Mesendoderm (in vitro differentiated cells): ENCODE measurements at regions not wholly inside any gene's neighbourhood (a gene's known extent, or its start where the extent isn't known, plus 50 kb on each side); places are given as distances from the start of the nearest gene placed in this dataset.

Source experiments
- DNase-seq: peaks from one replicate; pipeline ENCODE4 v3.0.0; 2013
- H2AK5ac ChIP-seq: 2 replicates; pipeline ENCODE4 v1.6.1; 2013; ENCODE audit warnings: low read length, inconsistent platforms
- H2BK120ac ChIP-seq: 2 replicates; pipeline ENCODE4 v1.6.1; 2013; ENCODE audit warnings: low read depth, mild to moderate bottlenecking, low read length, moderate library complexity, mixed read lengths
- H2BK15ac ChIP-seq: replicated peaks from 2 replicates; pipeline ENCODE4 v1.6.1; 2013; ENCODE audit warnings: low read depth, mild to moderate bottlenecking, moderate library complexity
- H2BK5ac ChIP-seq: 2 replicates; pipeline ENCODE4 v1.6.1; 2013; ENCODE audit warnings: low read length, inconsistent platforms
- H3K18ac ChIP-seq: 2 replicates; pipeline ENCODE4 v1.6.1; 2013; ENCODE audit warnings: mild to moderate bottlenecking, low read length, mixed read lengths
- H3K23ac ChIP-seq: one replicate; pipeline ENCODE4 v1.6.1; 2013; ENCODE audit warnings: low read length
- H3K27ac ChIP-seq: 2 replicates; pipeline ENCODE4 v1.5.1; 2013; ENCODE audit warnings: low read depth, mild to moderate bottlenecking, inconsistent platforms, low read length, moderate library complexity
- H3K27me3 ChIP-seq: 2 replicates; pipeline ENCODE4 v1.6.1; 2013; ENCODE audit warnings: low read length, control low read depth, mild to moderate bottlenecking, inconsistent platforms; ENCODE audit not compliant: insufficient read depth, poor library complexity
- H3K36me3 ChIP-seq: 2 replicates; pipeline ENCODE4 v1.6.1; 2013; ENCODE audit warnings: low read length, inconsistent platforms; ENCODE audit not compliant: control insufficient read depth, insufficient read depth
- H3K4ac ChIP-seq: one replicate; pipeline ENCODE4 v1.6.1; 2013; ENCODE audit warnings: low read depth, mild to moderate bottlenecking, low read length, moderate library complexity
- H3K4me1 ChIP-seq: 2 replicates; pipeline ENCODE4 v1.6.1; 2013; ENCODE audit warnings: low read depth, low read length, inconsistent platforms; ENCODE audit not compliant: control insufficient read depth
- H3K4me2 ChIP-seq: 2 replicates; pipeline ENCODE4 v1.6.1; 2013; ENCODE audit warnings: low read length
- H3K4me3 ChIP-seq: 2 replicates; pipeline ENCODE4 v1.5.1; 2013; ENCODE audit warnings: mild to moderate bottlenecking, low read length
- H3K56ac ChIP-seq: one replicate; pipeline ENCODE4 v1.6.1; 2013; ENCODE audit warnings: low read length
- H3K79me1 ChIP-seq: 2 replicates; pipeline ENCODE4 v1.6.1; 2013; ENCODE audit warnings: low read length, inconsistent platforms
- H3K79me2 ChIP-seq: 2 replicates; pipeline ENCODE4 v1.6.1; 2013; ENCODE audit warnings: mild to moderate bottlenecking, low read length; ENCODE audit not compliant: control insufficient read depth, insufficient read depth
- H3K9ac ChIP-seq: 2 replicates; pipeline ENCODE4 v1.6.1; 2013; ENCODE audit warnings: low read length, inconsistent platforms
- H4K5ac ChIP-seq: one replicate; pipeline ENCODE4 v1.6.1; 2013; ENCODE audit warnings: low read length
- H4K8ac ChIP-seq: one replicate; pipeline ENCODE4 v1.6.1; 2013; ENCODE audit warnings: low read depth, mild to moderate bottlenecking, control low read depth, low read length, moderate library complexity
- WGBS: extraction: QIAGEN DNeasy Blood & Tissue Kit; methylation state at CpG from one replicate; pipeline ENCODE4 v1.1.7; 2013; ENCODE audit warnings: low lambda C conversion rate, missing lambda C conversion rate; ENCODE audit not compliant: insufficient coverage; ENCODE audit errors: extremely low coverage; 5-methylcytosine and 5-hydroxymethylcytosine counted together

GRCh38 chr13:108026680-108027410 is 188.5 kb downstream of the LIG4 start:
- no peak overlapping the region for H3K27ac ChIP-seq
- H3K79me2 ChIP-seq = no peaks in the 10 kb centered on the region
- no peak overlapping the region for H4K8ac ChIP-seq
- no peaks in the 10 kb centered on the region for H3K4me1 ChIP-seq
- no peak overlapping the region for H2BK120ac ChIP-seq
- H3K56ac ChIP-seq = no peak overlapping the region
- no peak overlapping the region for H3K18ac ChIP-seq
- H3K4me2 ChIP-seq = no peak overlapping the region
- H3K27me3 ChIP-seq = no peaks in the 10 kb centered on the region
- H3K4ac ChIP-seq = no peak overlapping the region
- H3K36me3 ChIP-seq = no peaks in the 10 kb centered on the region
- H3K23ac ChIP-seq = no peak overlapping the region
- H2BK15ac ChIP-seq = no peak overlapping the region
- H2BK5ac ChIP-seq = no peak overlapping the region
- no peak overlapping the region for H3K4me3 ChIP-seq
- DNase-seq = no peak
- WGBS = no CpG with 5 or more reads among the region's 3 CpGs
- no peaks in the 10 kb centered on the region for H3K79me1 ChIP-seq
- H4K5ac ChIP-seq = no peak overlapping the region
- H2AK5ac ChIP-seq = no peak overlapping the region
- H3K9ac ChIP-seq = no peak overlapping the region

GRCh38 chr13:108020027-108020426 is 195.3 kb downstream of the LIG4 start:
- Histone ChIP-seq H3K79me1 (no peaks in the 10 kb centered on the region), H3K79me2 (no peaks in the 10 kb centered on the region), H3K27ac (no peak overlapping the region), H3K56ac (no peak overlapping the region), H4K5ac (no peak overlapping the region), H2AK5ac (no peak overlapping the region), H3K23ac (no peak overlapping the region), H4K8ac (no peak overlapping the region), H3K4me2 (no peak overlapping the region), H3K9ac (no peak overlapping the region), H3K4me1 (no peaks in the 10 kb centered on the region), H2BK5ac (no peak overlapping the region), H3K18ac (no peak overlapping the region), H3K27me3 (no peaks in the 10 kb centered on the region), H2BK15ac (no peak overlapping the region), H3K4ac (no peak overlapping the region), H3K4me3 (no peak overlapping the region), H3K36me3 (no peaks in the 10 kb centered on the region), H2BK120ac (no peak overlapping the region)
- WGBS = no CpG with 5 or more reads among the region's 4 CpGs
- no peak for DNase-seq

GRCh38 chr13:108018371-108018870 is 196.9 kb downstream of the LIG4 start:
- Histone ChIP-seq H3K4me2 (no peak overlapping the region), H3K9ac (no peak overlapping the region), H3K56ac (no peak overlapping the region), H3K79me2 (no peaks in the 10 kb centered on the region), H3K4me3 (no peak overlapping the region), H3K36me3 (no peaks in the 10 kb centered on the region), H2BK15ac (no peak overlapping the region), H3K18ac (no peak overlapping the region), H2BK120ac (no peak overlapping the region), H3K23ac (no peak overlapping the region), H4K5ac (no peak overlapping the region), H4K8ac (no peak overlapping the region), H3K4ac (no peak overlapping the region), H3K79me1 (no peaks in the 10 kb centered on the region), H2AK5ac (no peak overlapping the region), H3K27me3 (no peaks in the 10 kb centered on the region), H3K27ac (no peak overlapping the region), H3K4me1 (no peaks in the 10 kb centered on the region), H2BK5ac (no peak overlapping the region)
- no CpG with 5 or more reads among the region's 2 CpGs for WGBS
- DNase-seq = no peak

- H3K79me1 ChIP-seq = no peaks in the 10 kb centered on the region
- no peak overlapping the region for H3K4ac ChIP-seq
- H3K56ac ChIP-seq = no peak overlapping the region
- H3K27me3 ChIP-seq = no peaks in the 10 kb centered on the region
- no peak overlapping the region for H2BK5ac ChIP-seq
- H3K23ac ChIP-seq = no peak overlapping the region
- no peak overlapping the region for H3K4me2 ChIP-seq
- no peak overlapping the region for H4K8ac ChIP-seq
- no peak overlapping the region for H2BK120ac ChIP-seq
- H3K4me3 ChIP-seq = no peak overlapping the region
- DNase-seq = no peak
- H4K5ac ChIP-seq = no peak overlapping the region
- no CpG with 5 or more reads among the region's 9 CpGs for WGBS
- no peaks in the 10 kb centered on the region for H3K36me3 ChIP-seq
- no peaks in the 10 kb centered on the region for H3K79me2 ChIP-seq
- no peak overlapping the region for H2BK15ac ChIP-seq
- H3K18ac ChIP-seq = no peak overlapping the region
- H3K27ac ChIP-seq = no peak overlapping the region
- H3K9ac ChIP-seq = no peak overlapping the region
- H2AK5ac ChIP-seq = no peak overlapping the region
- H3K4me1 ChIP-seq = no peaks in the 10 kb centered on the region
These were observed 208.7 kb downstream of the LIG4 start for GRCh38 chr13:108006619-108007018.

- no peak for DNase-seq
- Histone ChIP-seq H3K4me3 (no peak overlapping the region), H4K8ac (no peak overlapping the region), H3K18ac (no peak overlapping the region), H3K4me1 (no peaks in the 10 kb centered on the region), H2BK120ac (no peak overlapping the region), H3K79me1 (no peaks in the 10 kb centered on the region), H3K4ac (no peak overlapping the region), H3K27me3 (no peaks in the 10 kb centered on the region), H3K9ac (no peak overlapping the region), H3K56ac (no peak overlapping the region), H3K4me2 (no peak overlapping the region), H2BK5ac (no peak overlapping the region), H4K5ac (no peak overlapping the region), H3K23ac (no peak overlapping the region), H3K27ac (no peak overlapping the region), H2AK5ac (no peak overlapping the region), H3K36me3 (no peaks in the 10 kb centered on the region), H3K79me2 (no peaks in the 10 kb centered on the region), H2BK15ac (no peak overlapping the region)
- no CpG with 5 or more reads among the region's 3 CpGs for WGBS
These were observed 210.1 kb downstream of the LIG4 start for GRCh38 chr13:108005231-108005630.

GRCh38 chr13:108003626-108004025 is 211.7 kb downstream of the LIG4 start:
- WGBS = no CpG with 5 or more reads among the region's 3 CpGs

More at GRCh38 chr13:108003626-108004025, 211.7 kb downstream of the LIG4 start:
- no peak overlapping the region for H3K4ac ChIP-seq
- H3K9ac ChIP-seq = no peak overlapping the region
- H3K79me1 ChIP-seq = no peaks in the 10 kb centered on the region
- H3K27me3 ChIP-seq = no peaks in the 10 kb centered on the region
- no peak overlapping the region for H4K8ac ChIP-seq
- no peak overlapping the region for H3K27ac ChIP-seq
- H3K18ac ChIP-seq = no peak overlapping the region
- H3K56ac ChIP-seq = no peak overlapping the region
- no peak overlapping the region for H2BK15ac ChIP-seq
- H3K36me3 ChIP-seq = no peaks in the 10 kb centered on the region
- H3K4me2 ChIP-seq = no peak overlapping the region
- no peak overlapping the region for H2AK5ac ChIP-seq
- no peak overlapping the region for H2BK5ac ChIP-seq
- no peak overlapping the region for H4K5ac ChIP-seq
- H3K4me3 ChIP-seq = no peak overlapping the region
- no peak for DNase-seq
- no peak overlapping the region for H2BK120ac ChIP-seq
- no peak overlapping the region for H3K23ac ChIP-seq
- no peaks in the 10 kb centered on the region for H3K79me2 ChIP-seq
- H3K4me1 ChIP-seq = no peaks in the 10 kb centered on the region
